SU-DHL-6 (cell line): ENCODE measurements at regions not wholly inside any gene's neighbourhood (a gene's known extent, or its start where the extent isn't known, plus 50 kb on each side); places are given as distances from the start of the nearest gene placed in this dataset.

Source experiments
- H2AFZ ChIP-seq: fragments of 200-600 bp; sonication (generic); 2 replicates; pipeline ENCODE4 v1.6.1; 2014; ENCODE audit warnings: low read depth, mild to moderate bottlenecking, moderate library complexity, mixed read lengths, antibody characterized with exemption, low read length; ENCODE audit not compliant: severe bottlenecking
- H3F3A ChIP-seq: fragments of 200-600 bp; shearing (Covaris generic); 2 replicates; pipeline ENCODE4 v1.6.0; 2016; ENCODE audit warnings: antibody characterized with exemption, mild to moderate bottlenecking; ENCODE audit not compliant: insufficient read depth
- H3K27ac ChIP-seq: fragments of 200-600 bp; sonication (generic); 2 replicates; pipeline ENCODE4 v1.5.1; 2016; ENCODE audit warnings: low read depth, mild to moderate bottlenecking, low read length, moderate library complexity, mixed read lengths
- H3K27me3 ChIP-seq: fragments of 200-600 bp; sonication (generic), shearing (Covaris generic); 2 replicates; pipeline ENCODE4 v1.6.0; 2014; ENCODE audit warnings: mild to moderate bottlenecking, low read length
- H3K36me3 ChIP-seq: fragments of 200-600 bp; sonication (generic); 2 replicates; pipeline ENCODE4 v1.6.1; 2014; ENCODE audit warnings: mild to moderate bottlenecking, low read length, mixed read lengths
- H3K4me2 ChIP-seq: fragments of 300-600, 200-600 bp; shearing (Covaris generic), sonication (generic); 2 replicates; pipeline ENCODE4 v1.6.0; 2014; ENCODE audit warnings: low read length, low read depth, mild to moderate bottlenecking; ENCODE audit not compliant: poor library complexity, severe bottlenecking
- H3K4me3 ChIP-seq: fragments of 200-600 bp; sonication (generic); 2 replicates; pipeline ENCODE4 v1.5.1; 2014; ENCODE audit warnings: antibody characterized with exemption, low read length, mild to moderate bottlenecking, mixed read lengths; ENCODE audit not compliant: insufficient read depth, poor library complexity, severe bottlenecking
- H3K79me2 ChIP-seq: fragments of 200-600 bp; sonication (generic); 2 replicates; pipeline ENCODE4 v1.6.1; 2014; ENCODE audit warnings: mild to moderate bottlenecking, low read length, moderate library complexity; ENCODE audit not compliant: insufficient read depth
- H3K9ac ChIP-seq: fragments of 200-600 bp; sonication (generic); 2 replicates; pipeline ENCODE4 v1.7.0; 2014; ENCODE audit warnings: mild to moderate bottlenecking, low read length
- H3K9me2 ChIP-seq: fragments of 200-600 bp; sonication (generic); replicated peaks from 2 replicates; pipeline ENCODE4 v1.6.1; 2014; ENCODE audit warnings: low read length; ENCODE audit not compliant: insufficient read depth
- H3K9me3 ChIP-seq: fragments of 200-600 bp; sonication (generic); 2 replicates; pipeline ENCODE4 v1.6.1; 2014; ENCODE audit warnings: low read length, mixed read lengths; ENCODE audit not compliant: insufficient read depth
- H4K20me1 ChIP-seq: fragments of 200-600 bp; sonication (generic); 2 replicates; pipeline ENCODE4 v1.6.1; 2014; ENCODE audit warnings: low read depth, mild to moderate bottlenecking, antibody characterized with exemption, low read length, moderate library complexity, mixed read lengths
- CTCF ChIP-seq: fragments of 200-600 bp; sonication (generic); IDR thresholded peaks from one replicate; pipeline ENCODE4 v1.5.1; 2017; ENCODE audit warnings: antibody characterized with exemption, mild to moderate bottlenecking, low read length, moderate library complexity; ENCODE audit not compliant: insufficient read depth, poor library complexity, severe bottlenecking
- EZH2phosphoT487 ChIP-seq: fragments of 200-600 bp; sonication (generic), shearing (Covaris generic); conservative IDR thresholded peaks from 2 replicates; pipeline ENCODE4 v1.6.1; 2018; ENCODE audit warnings: mild to moderate bottlenecking, antibody characterized with exemption, low read length, moderate library complexity, mixed read lengths

GRCh38 chr16:35744084-35744483 lies 2284.7 kb downstream of the TP53TG3F start:
- no peaks in the 10 kb centered on the region for H3K27me3 ChIP-seq
- no peak overlapping the region for H3K9ac ChIP-seq
- H3K4me2 ChIP-seq: no peak overlapping the region
- no peak overlapping the region for H3K27ac ChIP-seq
- H3K9me3 ChIP-seq: peaks cover 4% of the 10 kb centered on the region; the same call in 1 of the 2 replicates
- H4K20me1 ChIP-seq: no peaks in the 10 kb centered on the region
- H3K79me2 ChIP-seq: no peaks in the 10 kb centered on the region
- no peaks in the 10 kb centered on the region for H3K9me2 ChIP-seq
- H3K4me3 ChIP-seq: no peak overlapping the region
- no peak overlapping the region for H2AFZ ChIP-seq
- H3K36me3 ChIP-seq: no peaks in the 10 kb centered on the region
- H3F3A ChIP-seq: no peaks in the 10 kb centered on the region
- TF ChIP-seq CTCF (no peak), EZH2phosphoT487 (no peak)

- no peaks in the 10 kb centered on the region for H3K36me3 ChIP-seq
- H3K27ac ChIP-seq: no peak overlapping the region
- no peaks in the 10 kb centered on the region for H3K27me3 ChIP-seq
- no peaks in the 10 kb centered on the region for H3F3A ChIP-seq
- no peak overlapping the region for H3K9ac ChIP-seq
- no peaks in the 10 kb centered on the region for H4K20me1 ChIP-seq
- H3K4me2 ChIP-seq: no peak overlapping the region
- H3K9me3 ChIP-seq: peaks cover 4% of the 10 kb centered on the region; the same call in 1 of the 2 replicates
- TF ChIP-seq EZH2phosphoT487: no peak
- TF ChIP-seq CTCF: no peak
- no peaks in the 10 kb centered on the region for H3K9me2 ChIP-seq
- H2AFZ ChIP-seq: no peak overlapping the region
- no peaks in the 10 kb centered on the region for H3K79me2 ChIP-seq
- no peak overlapping the region for H3K4me3 ChIP-seq
Observed at GRCh38 chr16:35744726-35745125, 2285.3 kb downstream of the TP53TG3F start.

- no peaks in the 10 kb centered on the region for H4K20me1 ChIP-seq
- H3K4me3 ChIP-seq: no peak overlapping the region
- no peaks in the 10 kb centered on the region for H3F3A ChIP-seq
- no peak overlapping the region for H3K4me2 ChIP-seq
- H3K27ac ChIP-seq: no peak overlapping the region
- no peak overlapping the region for H3K9ac ChIP-seq
- H3K9me2 ChIP-seq: no peaks in the 10 kb centered on the region
- no peaks in the 10 kb centered on the region for H3K36me3 ChIP-seq
- no peaks in the 10 kb centered on the region for H3K27me3 ChIP-seq
- no peak overlapping the region for H2AFZ ChIP-seq
- no peaks in the 10 kb centered on the region for H3K79me2 ChIP-seq
- peaks cover 4% of the 10 kb centered on the region; the same call in 1 of the 2 replicates for H3K9me3 ChIP-seq
- TF ChIP-seq CTCF (no peak), EZH2phosphoT487 (no peak)
Observed at GRCh38 chr16:35745191-35745590, 2285.8 kb downstream of the TP53TG3F start.

GRCh38 chr16:35745821-35746248 lies 2286.4 kb downstream of the TP53TG3F start:
- H3K79me2 ChIP-seq: no peaks in the 10 kb centered on the region
- H4K20me1 ChIP-seq: no peaks in the 10 kb centered on the region
- no peak overlapping the region for H3K9ac ChIP-seq
- H2AFZ ChIP-seq: no peak overlapping the region
- H3K36me3 ChIP-seq: no peaks in the 10 kb centered on the region
- no peaks in the 10 kb centered on the region for H3K27me3 ChIP-seq
- no peaks in the 10 kb centered on the region for H3F3A ChIP-seq
- peaks cover 4% of the 10 kb centered on the region; the same call in 1 of the 2 replicates for H3K9me3 ChIP-seq
- TF ChIP-seq EZH2phosphoT487 (no peak), CTCF (no peak)
- H3K9me2 ChIP-seq: no peaks in the 10 kb centered on the region
- H3K27ac ChIP-seq: no peak overlapping the region
- no peak overlapping the region for H3K4me3 ChIP-seq
- no peak overlapping the region for H3K4me2 ChIP-seq
